Activated CD4-positive, alpha-beta memory T cell treated with anti-CD3 and anti-CD28 coated beads, Interleukin-2, amount 10 ng/mL, durations not matched to agents 7 days and 5 days (primary cell): ENCODE measurements at regions not wholly inside any gene's neighbourhood (a gene's known extent, or its start where the extent isn't known, plus 50 kb on each side); places are given as distances from the start of the nearest gene placed in this dataset.

ENCODE experiments used
- CTCF ChIA-PET: fragments of 350-600 bp; sonication (Branson Sonifier 250); formaldehyde crosslinking; loops from one replicate; lab custom pipeline; 2021; ENCODE audit warnings: antibody characterized with exemption, inconsistent platforms; lab: Charles Lee
- POLR2A ChIA-PET: fragments of 350-600 bp; sonication (Branson Sonifier 250); formaldehyde crosslinking; loops from one replicate; lab custom pipeline; 2021; ENCODE audit warnings: antibody characterized with exemption; lab: Charles Lee
- DNase-seq: peaks from one replicate; pipeline ENCODE4 v3.0.0-alpha.2; 2020
- H3K27ac Mint-ChIP-seq: one replicate; pipeline ENCODE4 v1.8.0; 2021; ENCODE audit warnings: mild to moderate bottlenecking, mixed read lengths
- H3K27me3 Mint-ChIP-seq: one replicate; pipeline ENCODE4 v1.8.0; 2021; ENCODE audit warnings: mixed read lengths
- H3K36me3 Mint-ChIP-seq: one replicate; pipeline ENCODE4 v1.8.0; 2021; ENCODE audit warnings: low read depth, mixed read lengths
- H3K4me1 Mint-ChIP-seq: one replicate; pipeline ENCODE4 v1.8.0; 2021; ENCODE audit warnings: mixed read lengths
- H3K4me3 Mint-ChIP-seq: one replicate; pipeline ENCODE4 v1.8.0; 2021; ENCODE audit warnings: mild to moderate bottlenecking, mixed read lengths
- H3K9me3 Mint-ChIP-seq: one replicate; pipeline ENCODE4 v1.8.0; 2021; ENCODE audit warnings: mixed read lengths

DNA sequence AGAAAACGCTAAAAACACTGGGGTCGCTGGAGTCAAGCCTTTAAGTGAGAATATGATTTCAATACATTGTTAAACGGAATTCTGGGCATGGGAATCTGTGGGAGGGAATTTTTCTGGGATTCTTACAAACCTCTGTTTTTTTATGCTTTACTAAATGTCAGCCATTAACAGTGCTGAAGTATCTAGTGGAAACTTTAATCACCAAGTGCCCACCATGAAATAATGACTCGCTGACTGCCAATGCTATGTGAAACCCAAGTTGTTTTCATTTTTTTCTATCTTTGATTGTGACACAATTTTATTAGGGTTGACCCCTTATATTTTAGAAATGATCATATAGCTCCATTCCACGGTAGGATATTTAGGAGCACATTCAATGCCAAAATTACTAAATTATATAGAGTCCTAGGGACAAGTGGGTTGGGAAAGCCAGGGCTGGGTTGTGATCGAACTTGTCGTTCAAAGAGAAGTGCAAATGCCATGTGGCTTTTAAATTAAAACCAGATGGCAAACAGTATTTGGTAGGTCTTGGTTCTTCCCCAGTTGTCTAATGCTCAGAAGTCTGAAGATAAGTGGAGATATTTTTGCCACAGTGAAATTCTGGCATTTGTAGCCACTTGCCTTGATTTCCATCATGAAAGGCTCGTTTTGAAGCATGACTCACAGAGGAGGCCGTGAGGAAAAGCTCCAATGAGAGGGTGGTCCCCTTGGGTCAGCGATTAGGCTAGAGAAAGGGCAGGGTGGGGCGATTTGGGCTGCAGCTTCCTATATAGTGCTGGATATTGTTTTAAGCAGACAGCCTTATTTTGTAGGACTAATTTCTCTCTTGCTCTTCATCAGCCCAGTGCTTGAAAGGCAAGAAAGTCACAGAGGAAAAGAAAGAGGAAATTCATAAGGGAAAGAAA is 254.4 kb upstream of the JAG1 start:
- DNase-seq: no peak
- Mint-ChIP-seq H3K9me3 (no peaks in the 10 kb centered on the region), H3K27me3 (no peaks in the 10 kb centered on the region), H3K4me3 (no peak overlapping the region), H3K4me1 (no peaks in the 10 kb centered on the region), H3K27ac (no peak overlapping the region), H3K36me3 (no peaks in the 10 kb centered on the region)
- CTCF ChIA-PET: interaction anchor here (0.7 kb wide), 1 partner anchor 1311 kb away, joined by 3 read pairs; no protein-coding TSS in a partner anchor
- POLR2A ChIA-PET: no interaction called here

DNA sequence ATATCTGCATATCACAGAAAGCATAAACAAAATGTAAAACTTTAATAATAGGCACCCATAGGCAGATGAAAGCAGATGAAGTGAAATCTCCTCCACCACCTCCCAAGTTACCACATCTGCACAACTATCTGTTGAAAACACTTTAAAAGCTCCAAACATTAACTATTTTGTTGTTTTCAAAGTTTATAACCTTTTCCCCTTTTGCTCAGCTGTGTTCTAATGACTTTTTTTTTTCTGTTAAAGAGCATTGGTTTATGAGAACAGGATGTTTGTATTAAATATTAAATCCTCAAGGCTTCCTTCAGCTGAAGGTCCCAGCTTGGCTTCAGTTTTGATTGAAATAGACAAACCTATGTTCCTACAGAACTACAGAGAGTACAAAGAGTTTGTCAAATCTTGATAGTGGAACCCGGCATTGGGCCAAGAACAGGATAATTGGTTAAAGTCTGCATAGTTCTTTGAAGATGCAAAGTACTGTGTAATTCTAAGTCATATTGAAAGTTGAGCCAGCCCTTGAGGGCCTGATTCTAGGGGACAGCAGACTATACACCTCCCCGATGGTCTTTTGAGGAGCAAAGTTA is 255.1 kb upstream of the JAG1 start:
- no peak for DNase-seq
- Mint-ChIP-seq H3K4me1 (no peaks in the 10 kb centered on the region), H3K36me3 (no peaks in the 10 kb centered on the region), H3K9me3 (no peaks in the 10 kb centered on the region), H3K4me3 (no peak overlapping the region), H3K27me3 (no peaks in the 10 kb centered on the region), H3K27ac (no peak overlapping the region)
- CTCF ChIA-PET: interaction anchor here (0.7 kb wide), 1 partner anchor 1312 kb away, joined by 3 read pairs; no protein-coding TSS in a partner anchor
- POLR2A ChIA-PET: no interaction called here

DNA sequence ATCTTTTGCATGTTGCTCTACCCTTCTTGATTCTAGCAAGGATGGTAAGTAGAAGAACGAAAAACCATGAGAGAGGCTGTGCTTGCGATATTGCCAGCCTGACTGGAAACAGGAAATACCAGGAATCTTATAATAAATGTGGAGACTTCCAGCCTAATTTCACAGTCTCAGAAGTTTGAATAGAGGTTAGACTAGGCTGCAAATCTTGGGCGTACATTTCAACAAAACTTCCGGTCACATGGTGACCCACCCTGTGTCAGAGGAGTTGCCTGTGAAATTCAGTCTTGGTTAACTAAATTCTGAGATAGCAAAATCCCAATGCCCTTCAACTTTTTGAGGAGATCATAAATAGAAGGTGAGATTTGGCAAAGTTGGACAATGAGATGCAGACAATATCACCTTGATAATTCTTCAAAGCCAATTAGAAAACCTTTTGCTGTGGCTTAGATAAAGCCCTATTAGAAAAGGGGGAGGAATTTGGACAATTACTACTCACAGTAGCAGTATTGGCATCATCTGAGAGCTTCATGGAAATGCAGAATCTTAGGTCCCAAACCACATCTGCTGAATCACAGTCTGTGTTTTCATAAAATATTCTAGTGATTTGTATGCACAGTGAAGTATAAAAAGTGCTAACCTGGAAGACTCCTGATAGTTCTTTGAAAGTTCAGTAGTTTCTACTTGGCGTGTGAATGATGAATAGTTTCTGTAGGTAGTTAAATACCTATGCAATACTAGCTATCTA is 262.0 kb upstream of the JAG1 start:
- H3K4me3 Mint-ChIP-seq: no peak overlapping the region
- no peak for DNase-seq
- no peaks in the 10 kb centered on the region for H3K27me3 Mint-ChIP-seq
- no peak overlapping the region for H3K27ac Mint-ChIP-seq
- ChIA-PET CTCF (no interaction called here), POLR2A (no interaction called here)
- no peaks in the 10 kb centered on the region for H3K36me3 Mint-ChIP-seq
- H3K4me1 Mint-ChIP-seq: no peaks in the 10 kb centered on the region
- peaks cover 2% of the 10 kb centered on the region for H3K9me3 Mint-ChIP-seq

DNA sequence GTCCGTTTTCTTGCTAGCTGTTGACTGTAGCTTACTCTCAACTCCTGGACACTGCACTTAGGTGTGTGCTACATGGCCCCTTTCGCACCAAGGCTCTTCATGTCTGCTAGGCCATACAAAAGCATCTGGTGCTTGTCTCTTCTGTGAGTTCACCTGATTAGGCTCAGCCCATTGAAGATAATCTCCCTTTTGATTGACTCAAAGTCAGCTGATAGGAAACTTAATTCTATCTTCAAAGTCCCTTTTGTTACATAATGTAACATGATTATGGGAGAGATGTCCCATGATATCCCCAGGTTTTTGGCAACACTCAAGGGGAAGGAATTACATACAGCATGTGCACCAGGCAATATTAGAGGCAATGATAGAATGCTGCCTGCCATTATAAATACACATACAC is 263.0 kb upstream of the JAG1 start:
- POLR2A ChIA-PET: no interaction called here
- Mint-ChIP-seq H3K27ac (no peak overlapping the region), H3K9me3 (peaks cover 4% of the 10 kb centered on the region), H3K4me1 (no peaks in the 10 kb centered on the region), H3K4me3 (no peak overlapping the region), H3K27me3 (no peaks in the 10 kb centered on the region), H3K36me3 (no peaks in the 10 kb centered on the region)
- no peak for DNase-seq
- CTCF ChIA-PET: no interaction called here

DNA sequence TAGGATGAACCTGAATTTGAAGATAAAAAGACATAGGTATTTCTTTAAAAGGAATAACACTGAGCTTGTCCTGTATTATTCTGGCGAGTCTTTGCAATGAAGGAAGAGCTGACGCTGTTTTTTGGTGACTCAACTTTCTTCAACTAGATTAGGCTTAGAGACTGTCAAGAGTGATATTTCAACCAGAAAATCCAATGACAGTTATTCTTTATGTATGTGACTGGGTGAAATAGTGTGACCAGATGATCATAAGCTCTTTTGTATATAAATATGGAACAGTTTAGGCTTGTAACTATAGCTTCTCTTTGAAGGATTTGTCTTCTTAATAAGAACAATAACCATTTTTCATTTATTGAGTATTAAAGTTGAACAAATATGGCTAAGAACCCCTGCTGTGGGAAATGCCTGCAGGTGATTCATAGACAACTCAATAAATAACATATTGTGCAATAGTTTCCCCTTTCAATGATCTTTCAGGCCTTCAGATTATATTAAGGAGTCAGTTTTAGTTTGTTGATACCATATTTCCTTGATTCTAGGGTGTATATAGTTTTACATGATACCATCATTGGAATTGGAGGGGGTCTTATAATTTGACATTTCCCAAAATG is 265.6 kb upstream of the JAG1 start:
- DNase-seq: no peak
- H3K4me3 Mint-ChIP-seq: no peak overlapping the region
- H3K36me3 Mint-ChIP-seq: no peaks in the 10 kb centered on the region
- H3K27me3 Mint-ChIP-seq: no peaks in the 10 kb centered on the region
- POLR2A ChIA-PET: no interaction called here
- peaks cover 6% of the 10 kb centered on the region for H3K9me3 Mint-ChIP-seq
- CTCF ChIA-PET: no interaction called here
- H3K27ac Mint-ChIP-seq: no peak overlapping the region
- no peaks in the 10 kb centered on the region for H3K4me1 Mint-ChIP-seq

DNA sequence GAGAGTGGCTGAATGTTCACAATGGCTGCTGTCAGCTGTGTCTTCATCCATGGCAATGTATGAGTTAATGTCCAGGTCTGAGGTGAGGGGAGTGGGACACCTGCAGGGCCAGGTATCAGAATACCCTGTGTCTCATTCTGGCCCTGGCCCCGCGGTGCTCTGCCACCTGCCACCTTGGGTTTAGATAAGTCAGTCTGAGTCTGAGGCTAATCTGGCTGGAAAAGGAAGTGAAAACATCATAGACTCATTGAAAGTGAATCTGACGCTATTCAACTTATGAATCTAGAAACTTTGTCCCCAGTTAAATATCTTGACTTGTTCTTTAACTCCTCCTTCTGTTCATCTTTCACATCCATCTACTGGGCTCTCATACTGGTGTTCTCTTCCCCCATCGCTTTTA is 267.1 kb upstream of the JAG1 start:
- Mint-ChIP-seq H3K9me3 (peaks cover 6% of the 10 kb centered on the region), H3K4me3 (no peak overlapping the region), H3K27ac (no peak overlapping the region), H3K4me1 (no peaks in the 10 kb centered on the region), H3K27me3 (no peaks in the 10 kb centered on the region), H3K36me3 (no peaks in the 10 kb centered on the region)
- ChIA-PET POLR2A (no interaction called here), CTCF (no interaction called here)
- DNase-seq: no peak

DNA sequence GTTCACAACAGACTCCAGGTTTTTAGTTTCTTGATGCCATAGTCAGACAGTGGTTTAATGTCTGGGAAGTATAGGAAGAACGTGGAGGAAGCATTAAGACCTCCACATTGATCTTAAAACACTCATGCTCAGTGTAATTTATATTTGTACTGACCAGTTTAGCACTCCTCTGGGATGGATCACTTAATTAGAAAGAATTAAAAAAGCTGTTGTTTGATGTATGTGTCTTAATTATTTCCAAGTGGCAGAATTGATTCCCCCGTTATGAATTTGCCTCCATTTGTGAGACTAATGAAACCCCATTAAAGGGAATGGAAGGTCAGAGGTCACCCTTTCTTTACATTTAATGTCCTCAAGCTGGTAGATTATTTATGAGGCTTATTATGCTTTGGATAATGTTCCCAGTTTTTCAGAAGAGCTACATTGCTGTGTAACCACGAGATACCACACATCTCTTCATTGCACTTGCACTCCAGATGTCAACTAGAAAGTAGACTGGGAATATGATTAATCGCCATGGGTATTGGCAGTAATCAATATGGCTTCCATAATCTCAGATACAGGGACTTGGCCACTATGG is 270.0 kb upstream of the JAG1 start:
- Mint-ChIP-seq H3K27me3 (no peaks in the 10 kb centered on the region), H3K4me3 (no peak overlapping the region), H3K9me3 (peaks cover 6% of the 10 kb centered on the region)

DNA sequence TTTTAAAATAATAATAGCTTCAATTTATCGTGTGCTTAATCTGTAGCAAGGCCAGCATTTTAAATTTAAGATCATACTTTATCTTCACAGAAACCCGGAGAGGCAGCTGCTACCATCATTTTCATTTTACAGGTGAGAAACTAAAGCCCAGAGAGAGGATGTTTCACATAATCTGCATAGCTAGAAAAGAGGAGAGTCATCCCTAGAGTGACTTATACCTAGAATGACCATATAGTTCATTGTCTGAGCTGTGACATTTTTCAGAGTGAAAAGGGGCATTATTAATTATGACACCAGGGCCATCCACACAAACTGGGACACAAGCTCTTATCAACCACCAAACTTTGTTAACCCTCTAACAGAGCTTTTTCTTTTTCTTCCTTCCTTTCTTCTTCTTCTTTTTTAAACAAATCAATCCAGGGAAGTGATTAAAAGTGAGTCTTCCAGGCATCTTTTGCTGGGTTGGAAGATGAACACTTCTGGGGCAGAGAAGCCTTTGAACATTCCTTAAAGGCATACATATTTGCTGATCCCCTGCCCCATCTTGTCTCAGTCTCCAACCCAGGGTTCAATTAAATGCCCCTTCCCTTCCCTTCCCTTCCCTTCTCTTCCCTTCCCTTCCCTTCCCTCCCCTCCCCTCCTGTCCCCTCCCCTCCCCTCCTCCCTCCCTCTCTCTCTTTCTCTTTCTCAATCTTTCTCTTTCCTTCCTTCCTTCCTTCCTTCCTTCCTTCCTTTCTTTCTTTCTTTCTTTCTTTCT is 272.5 kb upstream of the JAG1 start:
- H3K4me3 Mint-ChIP-seq: no peak overlapping the region
- H3K27me3 Mint-ChIP-seq: no peaks in the 10 kb centered on the region
- H3K9me3 Mint-ChIP-seq: peaks cover 2% of the 10 kb centered on the region
- ChIA-PET POLR2A (no interaction called here), CTCF (no interaction called here)
- H3K36me3 Mint-ChIP-seq: no peaks in the 10 kb centered on the region
- no peak overlapping the region for H3K27ac Mint-ChIP-seq
- DNase-seq: no peak
- no peaks in the 10 kb centered on the region for H3K4me1 Mint-ChIP-seq

More for the DNA sequence above, 270.0 kb upstream of the JAG1 start:
- Mint-ChIP-seq H3K27ac (no peak overlapping the region), H3K4me1 (no peaks in the 10 kb centered on the region), H3K36me3 (no peaks in the 10 kb centered on the region)
- ChIA-PET CTCF (no interaction called here), POLR2A (no interaction called here)
- no peak for DNase-seq

DNA sequence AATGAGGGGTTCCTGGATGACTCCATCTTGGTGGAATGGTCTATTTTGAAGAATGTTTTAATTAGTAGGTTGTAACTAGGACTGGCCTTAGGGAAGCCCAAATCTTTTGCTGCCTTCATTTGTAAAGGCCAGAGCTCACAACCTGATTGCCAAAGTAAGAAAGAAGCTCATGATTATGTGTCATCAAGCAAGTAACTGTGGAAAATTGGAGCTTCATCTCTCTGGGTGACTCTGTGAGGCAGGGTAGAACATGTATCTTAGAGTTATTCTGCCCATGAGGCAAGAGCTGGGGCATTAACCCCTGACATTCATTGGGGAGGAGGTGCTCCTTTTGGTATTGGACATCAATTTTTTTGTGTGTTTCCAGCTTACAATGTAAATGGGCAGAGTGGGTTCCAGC is 273.9 kb upstream of the JAG1 start:
- H3K27me3 Mint-ChIP-seq: no peaks in the 10 kb centered on the region
- no peak overlapping the region for H3K27ac Mint-ChIP-seq
- no peaks in the 10 kb centered on the region for H3K9me3 Mint-ChIP-seq
- DNase-seq: no peak
- no peaks in the 10 kb centered on the region for H3K36me3 Mint-ChIP-seq
- CTCF ChIA-PET: no interaction called here
- no peaks in the 10 kb centered on the region for H3K4me1 Mint-ChIP-seq
- no peak overlapping the region for H3K4me3 Mint-ChIP-seq
- POLR2A ChIA-PET: no interaction called here

DNA sequence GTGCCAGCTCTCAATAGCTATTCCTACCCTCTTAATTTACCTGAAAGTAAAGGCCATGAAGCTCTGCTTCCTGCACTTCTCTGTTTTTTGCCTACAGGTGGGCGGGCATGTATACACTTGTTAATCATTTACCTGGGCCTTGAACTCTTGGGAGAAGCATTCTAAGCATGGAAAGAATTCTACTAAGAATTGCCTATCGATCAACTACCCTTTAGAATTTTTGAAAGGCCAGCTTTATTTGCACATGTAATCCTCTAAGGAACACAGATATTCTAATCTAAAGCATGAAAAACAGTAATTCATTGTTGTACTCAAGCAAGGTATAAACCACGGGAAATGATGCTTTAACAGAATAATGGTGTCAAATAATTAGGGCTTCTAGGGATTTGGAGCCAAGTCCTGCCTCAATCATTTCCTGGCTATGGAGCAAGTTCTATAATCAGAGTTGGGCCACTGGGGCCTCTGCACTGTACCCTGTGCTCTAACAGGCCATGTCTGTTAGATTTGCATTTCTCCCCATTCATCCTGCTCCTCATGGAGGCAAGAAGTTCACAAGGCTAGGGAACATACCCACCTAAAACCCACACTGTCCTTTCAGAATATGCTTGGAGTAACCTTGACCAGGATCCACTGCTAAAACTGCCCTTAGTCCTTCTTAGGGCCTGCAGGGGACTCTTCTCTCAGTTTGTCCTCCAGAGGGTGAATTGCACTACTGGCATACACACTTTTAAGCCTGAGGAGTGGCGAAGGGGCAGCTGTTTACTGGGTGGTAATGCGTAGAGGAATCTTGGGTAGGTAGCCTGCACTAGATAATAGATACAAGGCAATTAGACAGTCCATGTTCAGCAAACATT is 276.4 kb upstream of the JAG1 start:
- H3K27ac Mint-ChIP-seq: no peak overlapping the region
- H3K9me3 Mint-ChIP-seq: peaks cover 1% of the 10 kb centered on the region
- DNase-seq: no peak
- no peaks in the 10 kb centered on the region for H3K4me1 Mint-ChIP-seq
- CTCF ChIA-PET: no interaction called here
- no peak overlapping the region for H3K4me3 Mint-ChIP-seq
- no peaks in the 10 kb centered on the region for H3K27me3 Mint-ChIP-seq
- H3K36me3 Mint-ChIP-seq: no peaks in the 10 kb centered on the region
- POLR2A ChIA-PET: no interaction called here

DNA sequence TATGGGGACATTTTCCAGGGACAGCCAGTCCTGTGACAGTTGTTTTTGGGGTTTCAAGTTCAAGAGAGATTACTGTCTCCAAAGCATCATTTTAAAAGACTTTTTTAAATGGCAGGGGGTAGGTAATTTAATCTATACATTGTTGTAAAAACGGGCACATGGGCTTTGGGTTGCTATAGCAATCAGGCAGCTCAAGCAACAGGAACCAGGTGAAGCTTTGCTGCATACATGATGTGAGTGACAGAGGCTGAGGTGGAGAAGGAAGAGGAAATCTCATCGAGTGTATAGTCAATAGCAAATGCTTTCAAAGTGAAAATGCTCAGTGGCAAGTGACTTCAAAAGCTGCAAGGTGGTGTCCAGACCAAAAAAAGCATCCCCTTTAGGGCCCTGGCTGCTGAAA is 277.4 kb upstream of the JAG1 start:
- no peaks in the 10 kb centered on the region for H3K36me3 Mint-ChIP-seq
- ChIA-PET POLR2A (no interaction called here), CTCF (no interaction called here)
- no peaks in the 10 kb centered on the region for H3K4me1 Mint-ChIP-seq
- H3K4me3 Mint-ChIP-seq: no peak overlapping the region
- no peak for DNase-seq
- H3K27me3 Mint-ChIP-seq: no peaks in the 10 kb centered on the region
- H3K27ac Mint-ChIP-seq: no peak overlapping the region
- peaks cover 1% of the 10 kb centered on the region for H3K9me3 Mint-ChIP-seq

DNA sequence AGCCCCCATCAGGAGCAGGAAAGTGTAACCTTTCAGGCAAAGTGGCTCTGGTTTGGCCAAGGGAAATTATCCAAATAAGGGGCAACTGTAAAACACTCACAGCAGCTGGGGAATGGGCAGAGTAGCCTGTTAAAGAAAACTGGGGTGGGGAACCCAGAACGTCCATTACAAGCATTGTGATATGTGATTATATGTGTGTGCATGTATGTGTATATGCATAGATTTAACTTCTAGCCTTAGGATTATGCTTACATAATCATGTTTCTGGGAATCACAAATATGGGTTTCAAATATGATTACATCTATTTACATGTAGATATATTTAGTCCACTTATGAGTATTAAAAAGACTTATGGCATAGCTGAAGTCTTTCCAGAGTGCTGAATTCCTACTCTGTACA is 278.1 kb upstream of the JAG1 start:
- H3K4me3 Mint-ChIP-seq: no peak overlapping the region
- POLR2A ChIA-PET: no interaction called here
- CTCF ChIA-PET: no interaction called here

More for the DNA sequence above, 278.1 kb upstream of the JAG1 start:
- H3K9me3 Mint-ChIP-seq: peaks cover 1% of the 10 kb centered on the region
- no peaks in the 10 kb centered on the region for H3K27me3 Mint-ChIP-seq
- H3K4me1 Mint-ChIP-seq: no peaks in the 10 kb centered on the region
- no peaks in the 10 kb centered on the region for H3K36me3 Mint-ChIP-seq
- DNase-seq: no peak
- no peak overlapping the region for H3K27ac Mint-ChIP-seq
